Esophagus muscularis mucosa (tissue), 3 donors: ENCODE measurements at regions not wholly inside any gene's neighbourhood (a gene's known extent, or its start where the extent isn't known, plus 50 kb on each side); places are given as distances from the start of the nearest gene placed in this dataset.

ENCODE experiments used
- POLR2A ChIP-seq: fragments of 450-650 bp; IDR thresholded peaks from one replicate; pipeline ENCODE4 v1.6.1; 2017; ENCODE audit warnings: antibody characterized with exemption, moderate library complexity, mild to moderate bottlenecking, low read depth
- POLR2AphosphoS5 ChIP-seq, 2 donors: sonication (generic); formaldehyde crosslinking; IDR thresholded peaks; one replicate each; pipeline ENCODE4 v1.6.1; 2017; ENCODE audit warnings: antibody characterized with exemption in 2 of 2
- TF ChIP-seq, protein P1 (sequence below), 3 experiments: fragments of 200-600 bp in 2 of 3; fragments of 450-650 bp in 1 of 3; sonication (generic) in 2 of 3; IDR thresholded peaks; one replicate each; pipeline ENCODE4 v1.5.1; 2017 to 2019; ENCODE audit warnings: antibody characterized with exemption in 3 of 3, mild to moderate bottlenecking in 2 of 3, moderate library complexity in 1 of 3

- TF ChIP-seq, protein P1, sequence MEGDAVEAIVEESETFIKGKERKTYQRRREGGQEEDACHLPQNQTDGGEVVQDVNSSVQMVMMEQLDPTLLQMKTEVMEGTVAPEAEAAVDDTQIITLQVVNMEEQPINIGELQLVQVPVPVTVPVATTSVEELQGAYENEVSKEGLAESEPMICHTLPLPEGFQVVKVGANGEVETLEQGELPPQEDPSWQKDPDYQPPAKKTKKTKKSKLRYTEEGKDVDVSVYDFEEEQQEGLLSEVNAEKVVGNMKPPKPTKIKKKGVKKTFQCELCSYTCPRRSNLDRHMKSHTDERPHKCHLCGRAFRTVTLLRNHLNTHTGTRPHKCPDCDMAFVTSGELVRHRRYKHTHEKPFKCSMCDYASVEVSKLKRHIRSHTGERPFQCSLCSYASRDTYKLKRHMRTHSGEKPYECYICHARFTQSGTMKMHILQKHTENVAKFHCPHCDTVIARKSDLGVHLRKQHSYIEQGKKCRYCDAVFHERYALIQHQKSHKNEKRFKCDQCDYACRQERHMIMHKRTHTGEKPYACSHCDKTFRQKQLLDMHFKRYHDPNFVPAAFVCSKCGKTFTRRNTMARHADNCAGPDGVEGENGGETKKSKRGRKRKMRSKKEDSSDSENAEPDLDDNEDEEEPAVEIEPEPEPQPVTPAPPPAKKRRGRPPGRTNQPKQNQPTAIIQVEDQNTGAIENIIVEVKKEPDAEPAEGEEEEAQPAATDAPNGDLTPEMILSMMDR (IDR thresholded peaks at IDR 0.05): no peak
- TF ChIP-seq POLR2AphosphoS5 (IDR thresholded peaks at IDR 0.05) (no peak), POLR2A (no peak)
These were observed 94.0 kb downstream of the IFI44 start for GRCh38 chr1:78743626-78744025.
